HG03469 (cell line): ENCODE measurements at regions not wholly inside any gene's neighbourhood (a gene's known extent, or its start where the extent isn't known, plus 50 kb on each side); places are given as distances from the start of the nearest gene placed in this dataset.

Experiments
- ATAC-seq: cut with Tn5 transposase; IDR thresholded peaks from one replicate; pipeline ENCODE4 v1.9.1; 2021; ENCODE audit warnings: mild to moderate bottlenecking, moderate library complexity, moderate number of reproducible peaks; ENCODE audit not compliant: unreplicated experiment

DNA sequence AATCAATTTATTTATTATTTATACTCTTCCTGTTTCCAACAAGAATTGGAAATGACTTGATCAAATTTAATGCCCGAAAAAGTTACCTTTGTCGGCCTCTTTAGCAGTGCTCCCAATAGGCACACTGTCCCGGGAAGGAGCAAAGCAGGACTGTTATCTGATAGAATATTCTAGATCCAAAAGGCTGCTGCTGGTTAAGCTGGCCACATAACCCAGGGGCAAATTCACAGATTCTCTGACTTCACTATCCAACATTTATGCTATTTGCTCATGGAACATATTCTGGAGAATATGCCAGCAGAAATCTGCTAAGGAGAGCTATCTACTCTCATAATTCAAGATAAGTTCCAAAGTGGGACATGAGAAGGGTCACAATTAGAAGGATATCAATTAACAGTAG is 100.2 kb upstream of the DMAC1 start:
- ATAC-seq = no peak

DNA sequence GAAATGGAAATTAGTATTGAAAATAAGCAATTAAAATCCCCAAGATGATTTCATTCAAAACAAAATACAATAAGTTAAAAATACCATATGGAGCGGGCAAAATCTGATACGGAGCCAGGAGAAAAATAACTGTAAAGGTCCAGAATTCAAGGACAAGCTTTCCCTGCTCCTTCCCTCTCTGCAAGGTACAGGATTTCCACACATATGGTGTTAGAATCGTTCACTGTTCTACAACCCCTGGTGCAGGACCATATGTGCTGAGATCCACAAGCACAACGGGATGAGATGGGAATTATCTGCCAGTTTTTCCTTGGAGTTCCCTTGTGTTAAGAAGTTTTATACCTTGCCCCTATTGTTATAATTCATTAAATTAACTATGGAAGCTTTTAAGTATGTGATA is 94.7 kb upstream of the DMAC1 start:
- ATAC-seq = no peak

DNA sequence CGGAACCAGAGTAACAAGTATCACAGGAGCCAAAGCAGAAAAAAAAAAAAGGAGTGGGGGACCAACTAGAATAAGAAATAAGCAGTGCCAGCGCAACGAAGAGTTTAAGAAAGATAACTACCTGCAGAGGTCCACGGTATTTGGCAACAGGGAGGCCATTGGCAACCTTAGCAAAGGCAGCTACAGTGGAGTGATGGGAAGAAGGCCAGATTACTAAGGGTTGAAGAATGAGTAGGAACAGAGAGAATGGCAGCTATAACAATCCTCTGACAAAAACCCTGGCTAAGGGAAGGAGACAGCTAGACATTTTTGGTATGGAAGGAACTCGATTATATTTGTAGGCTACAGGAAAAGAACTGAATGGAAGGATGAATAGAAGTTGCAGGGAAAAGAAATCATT is 93.4 kb upstream of the DMAC1 start:
- ATAC-seq = no peak

DNA sequence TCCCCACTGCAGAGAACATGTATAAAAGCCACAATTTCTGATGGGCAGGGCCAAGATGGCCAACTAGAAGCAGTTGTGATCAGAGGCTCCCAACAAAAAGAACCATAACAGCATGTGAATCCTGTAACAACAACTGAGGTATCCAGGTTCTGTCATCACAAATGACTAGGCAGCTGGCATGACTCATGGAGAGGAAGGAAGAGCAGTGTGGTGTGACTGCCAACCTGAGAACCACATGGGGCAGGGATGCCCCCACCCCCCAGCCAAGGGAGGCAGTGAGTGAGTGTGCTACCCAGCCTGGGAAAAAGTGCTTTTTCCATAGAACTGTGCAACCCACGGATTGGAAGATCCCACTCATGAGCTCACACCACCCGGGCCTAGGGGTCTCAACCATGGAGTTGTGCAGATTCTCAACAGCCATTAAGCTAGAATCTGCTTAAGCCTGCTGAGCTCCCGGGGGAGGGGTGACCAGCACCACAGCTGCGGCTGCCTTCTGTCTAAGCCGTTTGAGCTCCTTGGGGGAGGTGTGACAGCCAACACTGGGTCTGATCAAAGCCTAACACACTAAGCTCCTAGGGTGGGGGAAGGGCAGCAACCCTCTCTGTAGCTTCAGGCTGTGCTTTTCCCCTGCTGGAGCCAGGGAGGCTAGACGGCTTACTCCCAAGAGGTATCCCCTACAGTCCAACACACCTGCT is 80.1 kb upstream of the DMAC1 start:
- no peak for ATAC-seq

DNA sequence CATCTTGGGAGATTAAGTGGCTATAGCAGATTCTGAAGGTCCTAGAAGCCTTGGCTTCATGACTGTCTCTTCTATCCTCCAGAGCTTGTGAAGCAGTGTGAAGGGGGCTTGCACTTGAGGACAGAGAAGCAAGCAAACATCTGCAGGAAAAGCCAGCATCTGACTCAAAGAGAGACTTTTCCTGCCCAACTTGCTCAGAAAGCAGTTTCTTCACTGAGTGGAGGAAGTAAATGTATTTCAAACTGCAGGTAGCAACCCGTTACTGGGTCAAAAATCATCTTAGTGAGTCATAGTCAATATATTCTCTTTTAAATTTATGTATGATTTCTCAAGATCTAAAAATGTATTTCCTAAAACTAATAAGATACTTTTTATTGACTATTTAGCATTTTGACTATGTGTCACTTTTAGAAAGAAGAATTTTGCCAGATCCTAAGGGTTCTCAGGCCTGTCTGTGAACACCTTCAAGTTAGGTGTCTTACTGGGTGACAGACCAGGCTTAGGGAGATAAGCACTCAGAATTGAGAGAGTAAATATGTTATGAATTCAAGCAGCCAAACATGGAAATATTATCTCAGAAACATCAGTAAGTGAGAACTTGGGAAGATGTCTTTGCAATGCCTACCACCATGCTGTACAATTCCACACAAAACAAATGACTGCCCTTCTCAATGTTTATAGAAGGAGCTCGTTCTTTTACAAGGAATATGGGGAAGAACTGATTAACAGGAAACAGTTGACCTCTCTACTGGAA is 72.6 kb upstream of the DMAC1 start:
- ATAC-seq = no peak

GRCh38 chr9:7869340-7869739 is 69.8 kb upstream of the DMAC1 start:
- ATAC-seq = no peak

DNA sequence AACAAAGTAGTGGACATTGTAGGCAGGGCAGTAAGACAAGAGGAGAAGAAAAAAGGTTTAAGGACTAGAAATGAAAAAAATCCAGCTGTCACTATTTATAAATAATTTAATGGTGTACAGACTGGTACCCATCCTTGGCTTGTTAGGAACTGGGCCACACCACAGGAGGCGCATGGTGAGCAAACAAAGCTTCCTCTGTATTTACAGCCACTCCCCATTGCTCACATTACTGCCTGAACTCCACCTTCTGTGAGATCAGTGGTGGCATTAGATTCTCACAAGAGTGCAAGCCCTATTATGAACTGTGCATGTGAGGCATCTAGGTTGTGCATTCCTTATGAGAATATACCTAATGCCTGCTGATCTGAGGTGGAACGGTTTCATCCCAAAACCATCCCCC is 62.6 kb upstream of the DMAC1 start:
- ATAC-seq = no peak

DNA sequence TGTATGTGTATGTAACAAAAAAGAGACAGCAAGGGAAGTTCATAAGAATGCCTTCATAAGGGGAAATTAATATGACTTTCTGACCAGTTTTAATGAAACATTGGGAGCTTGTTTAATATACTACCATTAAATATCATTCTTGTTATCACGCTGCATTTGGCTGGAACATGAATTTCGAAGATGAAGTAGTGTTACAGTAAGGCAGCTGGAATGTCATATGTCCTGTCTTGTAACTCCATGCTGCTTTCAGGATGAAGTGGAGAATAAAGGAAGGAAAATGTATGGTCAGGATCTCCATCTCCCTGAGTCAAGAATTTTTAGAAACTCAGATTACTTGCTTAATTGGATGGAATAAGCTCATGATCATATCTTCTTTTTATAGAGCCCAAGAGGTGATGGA is 61.5 kb upstream of the DMAC1 start:
- ATAC-seq = no peak

DNA sequence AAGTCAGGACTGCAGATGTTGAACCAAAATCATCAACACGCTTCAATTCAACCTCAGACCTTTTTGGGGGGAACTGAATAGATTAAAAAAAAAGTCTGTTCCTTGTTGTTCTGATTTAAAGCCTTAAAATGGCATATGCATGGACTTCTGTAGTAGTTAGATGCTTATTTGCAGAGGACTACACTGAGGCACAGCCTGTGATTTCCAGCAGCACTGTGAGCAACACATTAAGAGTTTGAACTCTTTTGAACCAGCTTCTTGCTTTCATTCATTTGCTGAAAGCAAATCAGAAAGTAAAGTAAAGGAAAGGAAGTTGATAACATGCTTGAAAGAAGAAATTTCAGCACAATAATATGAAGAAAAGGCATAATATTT is 60.7 kb upstream of the DMAC1 start:
- no peak for ATAC-seq

DNA sequence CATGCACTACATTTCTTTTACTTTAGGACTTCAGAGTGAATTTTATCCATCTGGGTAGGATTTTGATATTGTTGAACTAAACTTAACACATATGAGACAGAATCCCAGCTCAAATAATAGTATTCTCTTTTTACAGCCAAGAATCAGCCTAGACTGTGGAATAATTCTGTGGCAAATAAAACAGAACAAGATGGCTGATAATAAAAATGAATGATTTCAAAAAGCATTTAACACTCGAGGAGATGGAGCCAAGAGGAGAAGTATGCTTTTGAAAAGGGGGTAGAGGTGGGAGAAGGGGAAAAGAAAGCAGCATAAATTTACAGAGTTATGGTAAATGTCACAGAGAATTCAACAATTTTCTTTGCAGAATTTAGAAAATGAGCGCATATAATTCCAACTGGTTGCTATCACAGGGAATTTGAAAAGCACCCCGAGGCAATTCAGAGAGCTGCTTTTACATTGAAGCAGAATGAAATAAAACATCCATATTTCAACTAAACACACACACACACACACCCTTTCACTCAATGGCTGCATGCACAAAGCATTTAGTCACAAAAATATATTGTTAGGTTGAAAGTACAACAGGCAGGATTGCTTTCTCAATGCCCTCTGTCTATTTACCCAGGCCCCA is 60.2 kb upstream of the DMAC1 start:
- no peak for ATAC-seq

GRCh38 chr9:7858166-7858565 is 58.6 kb upstream of the DMAC1 start:
- ATAC-seq = no peak

DNA sequence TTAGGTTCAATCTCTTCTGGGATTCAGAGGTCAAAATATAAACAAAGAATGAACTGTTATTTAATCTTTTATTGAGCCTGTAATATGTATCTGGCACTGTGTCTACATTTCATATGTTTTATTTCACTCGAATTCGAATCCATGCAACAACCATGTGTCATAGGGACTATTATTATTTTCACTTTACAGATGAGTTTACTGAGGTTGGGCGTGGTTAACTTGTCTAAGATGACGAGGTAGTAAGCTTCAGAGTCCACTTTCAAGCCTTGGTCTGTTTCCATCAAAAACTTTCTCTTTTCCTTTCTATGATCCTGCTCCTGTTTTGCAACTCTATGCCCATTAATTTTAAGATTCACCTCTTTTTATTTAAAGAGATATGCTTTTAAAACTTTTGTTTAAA is 55.2 kb upstream of the DMAC1 start:
- ATAC-seq = no peak
